ENCODE measurements at regions not wholly inside any gene's neighbourhood (a gene's known extent, or its start where the extent isn't known, plus 50 kb on each side); places are given as distances from the start of the nearest gene placed in this dataset.
"Not testable (repeated sequence)": the region's sequence is repeated elsewhere in the genome, so short reads cannot be mapped to it uniquely, and the experiment has no call there.

DNA sequence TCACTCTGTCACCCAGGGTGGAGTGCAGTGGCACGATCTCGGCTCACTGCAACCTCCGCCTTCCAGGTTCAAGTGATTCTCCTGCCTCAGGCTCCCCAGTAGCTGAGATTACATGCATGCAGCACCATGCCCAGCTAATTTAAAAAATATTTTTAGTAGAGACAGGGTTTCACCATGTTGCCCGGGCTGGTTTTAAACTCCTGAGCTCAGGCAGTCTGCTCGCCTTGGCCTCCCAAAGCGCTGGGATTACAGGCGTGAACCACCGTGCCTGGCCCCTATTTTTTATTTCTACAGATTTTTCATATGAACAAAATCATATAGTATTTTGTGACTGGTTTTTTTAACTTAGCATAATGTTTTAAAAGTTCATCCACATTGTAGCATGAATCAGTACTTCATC lies 310.6 kb downstream of the RPS24 start:
- DNase-seq (ENCODE audit: low spot score), result not testable (repeated sequence)

- not testable (repeated sequence) for DNase-seq (ENCODE audit: low spot score)
Measured at GRCh38 chr10:78345515-78345914, 311.9 kb downstream of the RPS24 start.

DNA sequence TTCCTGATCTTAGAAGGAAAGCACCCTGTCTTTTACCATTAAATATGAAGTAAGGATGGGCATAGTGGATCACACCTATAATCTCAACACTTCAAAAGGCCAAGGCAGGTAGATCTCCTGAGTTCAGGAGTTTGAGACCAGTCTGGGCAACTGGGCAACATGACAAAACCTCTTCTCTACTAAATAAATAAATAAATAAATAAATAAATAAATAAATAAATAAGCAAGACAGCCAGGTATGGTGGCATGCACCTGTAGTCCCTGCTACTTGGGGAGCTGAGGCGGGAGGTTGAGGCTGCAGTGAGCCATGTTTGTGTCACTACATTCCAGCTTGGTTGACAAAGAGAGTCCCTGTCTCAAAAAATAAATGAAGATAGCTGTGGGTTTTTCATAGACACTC lies 313.1 kb downstream of the RPS24 start:
- no peak for DNase-seq (ENCODE audit: low spot score)

DNA sequence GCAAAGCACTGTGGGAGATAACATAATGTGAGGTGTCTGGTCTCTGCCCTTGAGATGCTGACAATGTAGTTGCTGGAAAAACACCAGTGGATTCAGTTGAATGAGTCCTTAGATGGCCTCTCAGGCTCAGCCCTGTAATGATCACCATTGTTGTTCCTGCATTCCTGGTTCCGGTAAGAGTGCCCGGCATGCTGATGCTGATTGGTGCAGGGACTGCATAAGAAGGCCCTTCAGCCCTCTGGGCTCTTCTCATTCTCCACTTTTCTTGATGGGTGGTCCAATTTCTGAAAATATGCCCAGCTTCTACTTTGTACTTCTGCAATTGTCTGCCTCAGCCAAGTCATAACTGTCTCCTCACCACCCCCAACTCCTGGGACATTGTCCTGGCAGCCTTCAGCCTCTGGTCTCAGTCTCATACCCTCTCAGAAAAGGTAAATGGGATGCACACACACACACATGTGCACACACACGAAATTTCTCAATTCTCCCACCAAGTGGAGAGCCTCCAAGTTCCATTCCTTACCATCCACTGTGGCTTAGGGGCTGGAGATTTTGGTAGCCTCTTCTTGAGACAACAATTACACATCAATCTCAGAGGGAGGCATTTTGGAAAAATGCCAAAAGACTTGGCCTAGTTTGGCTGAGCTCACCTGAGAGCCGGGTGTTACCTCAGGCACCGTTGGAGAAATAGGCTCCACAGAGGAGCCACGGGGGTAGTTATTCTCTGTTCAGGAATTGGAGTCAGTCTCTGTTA lies 314.9 kb downstream of the RPS24 start:
- no peak for DNase-seq (ENCODE audit: low spot score)

- DNase-seq (ENCODE audit: low spot score), result no peak
Measured at GRCh38 chr10:78349165-78349516, 315.5 kb downstream of the RPS24 start.

DNA sequence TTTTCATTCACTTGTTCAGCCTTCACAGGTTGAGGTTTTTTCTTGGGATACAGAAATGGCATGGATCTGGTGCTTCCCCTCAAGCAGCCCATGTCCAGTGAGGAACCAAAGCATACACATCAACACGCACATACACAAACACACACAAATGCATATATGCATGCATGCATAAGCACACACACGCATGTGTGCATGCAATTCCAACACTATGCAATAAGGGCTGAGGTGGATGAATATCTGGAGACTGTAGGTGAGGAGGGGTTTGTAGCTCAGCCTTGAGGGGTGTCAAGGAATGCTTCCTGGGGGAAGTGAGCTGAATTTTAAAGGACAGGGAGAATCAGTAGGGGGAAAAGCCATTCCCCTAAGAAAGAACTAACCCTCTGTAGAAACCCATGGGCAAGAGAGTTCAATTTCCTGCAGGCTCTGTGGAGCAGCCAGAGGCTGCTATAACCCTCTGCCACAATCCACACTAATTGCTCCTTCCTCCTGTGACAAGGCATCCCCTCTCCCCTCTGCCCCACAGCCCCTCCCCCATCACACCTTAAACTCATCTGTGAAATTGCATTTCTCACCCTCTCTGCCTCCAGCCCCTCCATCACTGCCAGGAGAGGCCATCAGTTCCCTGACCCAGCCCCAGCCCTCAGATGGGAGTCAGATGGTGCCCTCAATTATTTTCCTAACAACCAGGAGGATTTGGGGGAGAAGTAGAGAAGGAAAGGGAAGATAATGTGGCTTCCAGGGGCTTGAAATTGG lies 316.4 kb downstream of the RPS24 start:
- DNase-seq (ENCODE audit: low spot score), result no peak

DNA sequence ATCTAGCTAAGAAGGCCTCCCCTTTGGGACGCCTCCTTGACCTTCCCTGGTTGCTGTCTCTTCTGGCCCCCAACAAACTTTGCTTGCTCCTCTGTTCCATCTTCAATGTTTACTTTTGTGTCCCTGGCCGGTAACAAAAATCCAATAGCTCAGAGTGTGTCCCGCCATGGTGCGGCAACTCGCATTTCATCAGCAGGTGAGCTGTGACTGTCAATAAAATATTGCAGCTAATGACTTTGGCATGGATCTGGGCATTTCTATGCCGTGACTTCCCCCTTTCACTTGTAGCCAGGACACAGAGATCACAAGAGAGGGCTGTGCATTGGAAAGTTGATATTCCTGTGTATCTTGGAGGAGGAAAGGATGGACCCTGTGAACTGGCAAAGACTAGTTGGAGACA lies 317.6 kb downstream of the RPS24 start:
- DNase-seq (ENCODE audit: low spot score), result no peak

DNA sequence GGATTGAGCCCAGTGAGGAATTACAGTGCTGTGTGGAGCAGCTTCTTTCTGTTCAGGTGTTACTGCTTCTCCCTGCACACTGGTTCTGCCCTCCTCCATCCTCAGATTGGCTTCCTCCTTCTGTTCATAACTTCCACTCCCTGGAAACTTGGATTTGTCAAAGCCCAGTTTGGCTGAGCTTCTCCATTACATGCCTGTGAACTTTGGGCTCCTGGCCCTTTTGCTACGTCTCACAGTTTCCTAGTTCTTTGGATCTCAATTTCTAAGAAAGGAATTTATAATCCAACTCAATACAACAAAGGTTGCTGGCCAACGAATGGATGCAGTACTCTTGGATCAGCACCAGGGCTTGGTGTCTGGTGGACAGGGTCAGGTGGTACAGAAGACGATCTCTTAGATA lies 318.1 kb downstream of the RPS24 start:
- DNase-seq (ENCODE audit: low spot score), result no peak

DNA sequence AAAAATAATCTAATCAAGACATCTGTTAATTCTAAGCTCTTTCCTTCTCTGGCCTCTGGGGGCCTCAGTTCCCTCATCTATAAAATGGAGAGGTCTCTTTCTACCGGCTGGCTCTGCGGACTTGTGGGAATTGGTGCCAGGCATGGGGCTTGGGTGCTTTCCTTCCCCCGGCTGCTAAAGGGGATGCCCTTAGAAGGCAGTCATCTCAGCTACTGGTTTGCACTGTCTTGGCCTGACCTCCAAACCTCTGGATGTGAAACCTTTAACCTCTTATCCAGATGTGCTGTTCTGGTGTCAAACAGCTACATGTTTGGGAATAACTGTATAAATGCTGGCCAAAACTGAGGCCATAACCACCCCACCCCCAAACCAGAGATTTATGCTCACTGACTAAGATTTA lies 320.0 kb downstream of the RPS24 start:
- no peak for DNase-seq (ENCODE audit: low spot score)

- DNase-seq (ENCODE audit: low spot score), result no peak
Measured at GRCh38 chr10:78354101-78354500, 320.4 kb downstream of the RPS24 start.

- no peak for DNase-seq (ENCODE audit: low spot score)
Measured at GRCh38 chr10:78356291-78356900, 322.7 kb downstream of the RPS24 start.

- DNase-seq (ENCODE audit: low spot score), result no peak
Measured at GRCh38 chr10:78357141-78358063, 323.7 kb downstream of the RPS24 start.

DNA sequence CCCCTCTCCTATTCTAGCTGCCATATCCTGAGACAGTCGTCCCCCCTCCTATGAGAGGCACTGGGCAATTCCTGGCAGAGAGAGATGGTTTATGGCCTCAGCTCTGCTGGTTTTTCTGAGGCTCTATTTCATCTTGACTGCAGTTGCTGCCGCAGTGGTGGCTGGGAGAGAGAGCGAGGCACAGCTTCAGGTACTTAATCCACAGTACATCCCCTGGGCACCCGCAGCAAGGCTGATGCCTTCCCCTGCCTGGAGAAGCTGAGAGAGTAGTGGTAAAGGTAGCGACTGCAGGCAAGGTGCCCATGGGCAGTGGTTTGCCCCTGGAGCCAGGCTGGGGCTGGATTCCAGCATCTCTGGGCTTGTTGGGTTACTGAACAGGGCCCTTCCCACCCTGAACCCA lies 324.7 kb downstream of the RPS24 start:
- DNase-seq (ENCODE audit: low spot score), result no peak

DNA sequence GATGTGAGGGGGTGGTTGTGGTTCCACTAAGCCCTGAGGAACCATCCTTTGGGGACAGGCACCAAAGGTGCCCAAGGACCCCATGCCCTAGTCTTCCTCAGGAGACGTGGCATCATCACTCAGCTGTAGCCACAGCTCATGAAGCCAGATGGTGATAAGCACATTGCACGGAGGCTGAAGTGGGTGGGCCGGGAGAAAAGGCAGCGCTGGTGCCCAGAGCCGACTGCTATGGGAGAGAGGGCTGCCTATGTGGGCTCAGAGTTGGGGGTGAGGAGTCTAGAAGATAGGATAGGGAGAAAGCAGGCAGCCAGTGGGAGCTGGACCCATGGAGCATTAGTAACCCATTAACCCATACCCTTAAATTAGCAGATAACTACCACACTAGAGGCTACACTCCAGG lies 325.3 kb downstream of the RPS24 start:
- no peak for DNase-seq (ENCODE audit: low spot score)

DNA sequence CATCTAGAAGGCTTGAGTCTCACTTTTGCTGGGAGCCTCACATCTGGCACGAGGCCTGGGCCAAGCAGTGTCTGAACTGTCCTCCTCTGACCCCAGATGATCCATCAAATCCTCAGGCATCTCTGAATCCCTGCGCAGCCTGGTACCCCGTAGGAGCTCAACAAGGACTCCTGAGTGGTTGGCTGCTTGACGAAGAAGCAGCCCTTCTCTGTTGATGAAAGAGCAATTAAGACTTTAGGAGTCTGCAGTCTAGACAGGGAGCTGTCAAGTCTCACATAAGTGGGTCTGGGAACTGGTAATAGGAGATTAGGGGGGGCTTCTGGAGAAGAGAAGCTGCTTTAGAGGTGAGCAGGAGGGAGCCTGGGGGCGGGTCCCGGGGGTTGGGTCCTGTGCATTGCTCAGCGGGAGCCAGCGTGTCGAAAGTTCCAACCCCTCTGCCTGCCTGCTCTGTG lies 326.0 kb downstream of the RPS24 start:
- DNase-seq (ENCODE audit: low spot score), result no peak

GRCh38 chr10:78360284-78360683 lies 326.6 kb downstream of the RPS24 start:
- DNase-seq (ENCODE audit: low spot score), result no peak

DNA sequence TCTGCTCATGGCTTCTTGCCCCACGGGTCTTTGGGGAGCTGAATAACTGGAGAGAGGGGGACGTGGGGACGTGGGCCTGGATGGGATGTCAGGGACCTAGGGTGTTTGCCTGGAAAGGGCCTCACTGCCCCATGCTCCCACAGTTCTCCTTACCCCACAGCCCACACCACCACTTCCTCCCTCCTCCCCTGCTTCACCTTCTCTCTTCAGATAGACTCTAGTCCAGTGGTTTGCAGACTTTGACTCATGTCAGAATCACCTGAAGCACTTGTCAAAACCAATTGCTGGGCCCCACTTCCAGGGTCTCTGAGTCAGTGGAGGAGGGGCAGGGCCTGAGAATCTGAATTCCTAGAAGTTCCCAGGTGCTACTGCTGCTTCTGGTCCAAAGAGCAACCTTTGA lies 327.4 kb downstream of the RPS24 start:
- DNase-seq (ENCODE audit: low spot score), result no peak

DNA sequence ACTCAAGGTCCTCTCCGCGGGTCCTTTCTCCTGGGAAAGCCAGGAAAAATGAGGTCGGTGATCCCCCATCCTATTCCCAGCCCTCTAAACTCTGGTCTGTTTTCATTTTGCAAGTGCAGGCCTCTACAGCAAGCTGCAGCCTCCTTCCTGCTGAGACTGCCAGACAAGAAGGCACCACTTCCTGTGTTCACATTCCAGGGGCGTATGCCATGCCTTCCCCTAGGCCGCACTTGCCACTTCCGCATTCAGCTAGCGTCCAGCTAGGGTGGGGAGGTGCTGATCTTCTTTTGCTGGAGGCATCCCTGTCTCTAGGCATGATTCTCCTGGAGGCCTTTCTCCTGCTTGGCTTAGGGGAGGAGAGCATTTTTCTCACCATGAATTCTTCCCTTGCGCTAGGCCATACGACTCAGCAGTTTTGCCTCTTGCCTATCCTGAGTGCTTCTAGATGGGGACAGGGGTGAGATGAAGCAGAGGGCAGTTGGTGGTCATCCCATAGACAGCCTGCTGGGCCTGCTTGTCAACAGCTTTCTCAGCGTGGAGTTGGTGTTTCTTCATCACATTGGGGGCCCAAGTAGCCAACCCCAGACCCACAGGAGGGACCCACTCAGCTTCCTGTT lies 328.9 kb downstream of the RPS24 start:
- peak; percentile 15 for DNase-seq (ENCODE audit: low spot score)

GRCh38 chr10:78363190-78363589 lies 329.5 kb downstream of the RPS24 start:
- DNase-seq (ENCODE audit: low spot score), result no peak

DNA sequence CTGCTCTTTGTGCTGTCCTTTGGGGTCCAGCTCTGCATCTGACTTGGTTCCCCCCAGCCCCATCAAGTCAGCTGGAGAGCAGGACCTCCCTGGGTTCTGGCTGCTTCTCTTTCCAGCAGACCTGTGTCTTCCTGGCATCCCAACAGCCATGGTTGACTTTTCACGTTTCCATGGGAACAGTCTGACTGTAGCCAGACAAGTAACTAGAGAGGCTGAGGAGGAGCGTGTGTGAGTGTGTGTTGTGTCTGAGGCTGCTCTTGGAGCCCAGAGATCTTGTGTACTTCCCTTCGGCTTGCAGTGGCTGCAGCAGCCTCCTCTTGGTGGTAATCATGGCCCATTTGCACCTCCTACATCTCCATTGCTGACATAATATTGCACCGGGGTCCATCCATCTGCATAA lies 332.0 kb downstream of the RPS24 start:
- DNase-seq (ENCODE audit: low spot score), result no peak

DNA sequence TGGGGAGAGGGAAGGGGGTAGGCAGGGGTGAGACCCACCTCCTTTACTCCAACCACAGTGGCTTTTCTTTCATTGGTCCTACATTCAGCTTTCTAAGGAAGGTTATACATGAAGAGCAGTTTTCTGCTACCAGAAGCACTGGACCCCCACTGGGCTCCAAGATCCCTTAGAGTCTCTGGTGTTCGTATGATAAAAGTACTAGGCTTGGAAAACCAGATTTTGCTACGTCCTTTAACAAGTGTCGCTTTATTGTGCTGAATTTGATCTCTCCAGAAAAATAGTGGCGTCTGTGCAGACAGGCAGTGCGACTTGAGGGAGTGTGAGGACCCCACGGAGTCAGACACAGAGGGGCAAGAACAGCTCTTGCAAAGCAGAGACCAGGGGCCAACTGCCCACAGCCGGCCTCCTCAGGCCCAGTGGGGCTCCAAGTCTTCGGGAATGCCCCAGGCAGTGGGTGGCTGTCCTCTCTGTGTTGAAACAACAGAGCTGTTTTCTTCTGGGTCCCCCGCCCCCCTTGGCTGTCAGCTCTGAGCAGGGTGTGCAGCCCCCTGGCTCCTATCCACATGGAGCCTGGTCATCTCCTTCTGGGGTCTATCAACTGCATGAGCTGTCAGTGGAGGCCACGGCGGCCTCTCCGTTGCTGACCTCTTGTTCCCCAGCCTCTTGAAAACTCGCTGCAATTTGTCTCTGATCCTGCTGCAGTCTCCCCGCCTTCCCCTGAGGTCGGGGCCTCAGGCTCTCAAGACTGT lies 333.2 kb downstream of the RPS24 start:
- no peak for DNase-seq (ENCODE audit: low spot score)
